NOMO-1 (cell line): ENCODE measurements at regions not wholly inside any gene's neighbourhood (a gene's known extent, or its start where the extent isn't known, plus 50 kb on each side); places are given as distances from the start of the nearest gene placed in this dataset.
"Not testable (repeated sequence)": the region's sequence is repeated elsewhere in the genome, so short reads cannot be mapped to it uniquely, and the experiment has no call there.

Experiments
- DNase-seq, 2 experiments: peaks; one replicate each; lab custom pipeline; 2025; ENCODE audit not compliant: unreplicated experiment in 2 of 2; lab: John Stamatoyannopoulos, UW

GRCh38 chr9:138174954-138175353 lies 297.4 kb downstream of the CACNA1B start:
- not testable (repeated sequence) for DNase-seq

GRCh38 chr9:138175354-138175753 lies 297.8 kb downstream of the CACNA1B start:
- not testable (repeated sequence) for DNase-seq

GRCh38 chr9:138177091-138177490 lies 299.5 kb downstream of the CACNA1B start:
- not testable (repeated sequence) for DNase-seq

GRCh38 chr9:138179003-138179402 lies 301.4 kb downstream of the CACNA1B start:
- DNase-seq: not testable (repeated sequence)

- not testable (repeated sequence) for DNase-seq
Observed at GRCh38 chr9:138179671-138180070, 302.1 kb downstream of the CACNA1B start.

- DNase-seq: not testable (repeated sequence)
Observed at GRCh38 chr9:138181963-138182362, 304.4 kb downstream of the CACNA1B start.

- DNase-seq: not testable (repeated sequence)
Observed at GRCh38 chr9:138197156-138197555, 319.6 kb downstream of the CACNA1B start.

GRCh38 chr9:138198963-138199362 lies 321.4 kb downstream of the CACNA1B start:
- not testable (repeated sequence) for DNase-seq

GRCh38 chr9:138199917-138200316 lies 322.3 kb downstream of the CACNA1B start:
- DNase-seq: not testable (repeated sequence)

- not testable (repeated sequence) for DNase-seq
Observed at GRCh38 chr9:138200481-138201142, 323.0 kb downstream of the CACNA1B start.

- DNase-seq: not testable (repeated sequence)
Observed at GRCh38 chr9:138201167-138201889, 323.7 kb downstream of the CACNA1B start.

- DNase-seq: not testable (repeated sequence)
Observed at GRCh38 chr9:138202043-138202442, 324.5 kb downstream of the CACNA1B start.

GRCh38 chr9:138203304-138203703 lies 325.7 kb downstream of the CACNA1B start:
- DNase-seq: not testable (repeated sequence)

- DNase-seq: not testable (repeated sequence)
Observed at GRCh38 chr9:138203872-138204271, 326.3 kb downstream of the CACNA1B start.

GRCh38 chr9:138206108-138206507 lies 328.5 kb downstream of the CACNA1B start:
- not testable (repeated sequence) for DNase-seq

GRCh38 chr9:138207300-138208179 lies 330.0 kb downstream of the CACNA1B start:
- not testable (repeated sequence) for DNase-seq

- DNase-seq: not testable (repeated sequence)
Observed at GRCh38 chr9:138209071-138209644, 331.6 kb downstream of the CACNA1B start.

GRCh38 chr9:138210388-138210986 lies 332.9 kb downstream of the CACNA1B start:
- not testable (repeated sequence) for DNase-seq

- DNase-seq: not testable (repeated sequence)
Observed at GRCh38 chr9:138211070-138211469, 333.5 kb downstream of the CACNA1B start.

GRCh38 chr9:138211544-138212219 lies 334.1 kb downstream of the CACNA1B start:
- DNase-seq: not testable (repeated sequence)
